Caco-2 (cell line): ENCODE measurements at regions not wholly inside any gene's neighbourhood (a gene's known extent, or its start where the extent isn't known, plus 50 kb on each side); places are given as distances from the start of the nearest gene placed in this dataset.

Experiments used
- BruUV-seq: library from RNA; stranded (reverse); fragments of 400-500 nt; replicated peaks from 2 replicates; lab custom pipeline; 2021; lab: Mats Ljungman, UMichigan
- CTCF ChIA-PET: fragments of 300-600 bp; sonication (Branson Sonifier 250); formaldehyde crosslinking; loops from one replicate; lab custom pipeline; 2022; ENCODE audit warnings: antibody characterized with exemption; lab: Charles Lee
- POLR2A ChIA-PET: fragments of 300-600 bp; sonication (Branson Sonifier 250); formaldehyde crosslinking; loops from one replicate; lab custom pipeline; 2022; ENCODE audit warnings: antibody characterized with exemption; lab: Charles Lee
- DNase-seq, 2 experiments: peaks; one replicate each; pipeline versions ENCODE4 v3.0.0 to v3.0.0-alpha.2; 2020 to 2022
- H3K27me3 ChIP-seq: replicated peaks from 2 replicates; pipeline ENCODE4 v1.6.0; 2011; ENCODE audit warnings: low read length; ENCODE audit not compliant: control insufficient read depth, insufficient read depth
- H3K36me3 ChIP-seq: 2 replicates; pipeline ENCODE4 v1.5.1; 2011; ENCODE audit warnings: low read length; ENCODE audit not compliant: control insufficient read depth, insufficient read depth
- H3K4me1 ChIP-seq: fragments of 250-450 bp; sonication (Bioruptor Pico); 2 replicates; pipeline ENCODE4 v1.5.1; 2020; ENCODE audit warnings: mild to moderate bottlenecking
- H3K4me3 ChIP-seq: 2 replicates; pipeline ENCODE4 v1.5.1; 2011; ENCODE audit warnings: low read depth, mild to moderate bottlenecking, control low read depth, low read length
- H3K9me3 ChIP-seq: fragments of 250-450 bp; sonication (Bioruptor Pico); 2 replicates; pipeline ENCODE4 v1.5.1; 2020; ENCODE audit warnings: mild to moderate bottlenecking, moderate library complexity
- H3K27ac Mint-ChIP-seq: one replicate; pipeline ENCODE4 v1.8.0; 2022; ENCODE audit warnings: mixed read lengths; ENCODE audit not compliant: unreplicated experiment
- H3K27me3 Mint-ChIP-seq: one replicate; pipeline ENCODE4 v1.8.0; 2022; ENCODE audit warnings: mixed read lengths; ENCODE audit not compliant: insufficient read depth, unreplicated experiment
- H3K36me3 Mint-ChIP-seq: one replicate; pipeline ENCODE4 v1.8.0; 2022; ENCODE audit warnings: mild to moderate bottlenecking, mixed read lengths; ENCODE audit not compliant: insufficient read depth, unreplicated experiment
- H3K4me1 Mint-ChIP-seq: one replicate; pipeline ENCODE4 v1.8.0; 2022; ENCODE audit warnings: low read depth, mixed read lengths; ENCODE audit not compliant: unreplicated experiment
- H3K4me3 Mint-ChIP-seq: one replicate; pipeline ENCODE4 v1.8.0; 2022; ENCODE audit warnings: mild to moderate bottlenecking, moderate library complexity, mixed read lengths; ENCODE audit not compliant: unreplicated experiment
- H3K9me3 Mint-ChIP-seq: one replicate; pipeline ENCODE4 v1.8.0; 2022; ENCODE audit warnings: mixed read lengths; ENCODE audit not compliant: unreplicated experiment
- CTCF ChIP-seq, 2 experiments: fragments of 200-600 bp in 1 of 2; IDR thresholded peaks; 1 replicate in 1 of 2; 2 replicates in 1 of 2; pipeline versions ENCODE4 v1.5.1 to v1.8.0; 2011 to 2022; ENCODE audit warnings: antibody characterized with exemption in 1 of 2, control low read depth in 1 of 2, inconsistent platforms in 1 of 2, low read depth in 1 of 2, low read length in 1 of 2, mild to moderate bottlenecking in 1 of 2, moderate library complexity in 1 of 2; ENCODE audit not compliant: insufficient read depth in 1 of 2, severe bottlenecking in 1 of 2, unreplicated experiment in 1 of 2
- intact Hi-C: fragments of 100-400 bp; cut with micrococcal nuclease; formaldehyde crosslinking; loops from one replicate; pipeline ENCODE4 v1.10.0; 2022; ENCODE audit not compliant: unreplicated experiment

- intact Hi-C loops = no loop called here
Observed at GRCh38 chr14:22449600-22449905, 139.5 kb downstream of the DAD1 start.

GRCh38 chr14:22448905-22449599 is 140.0 kb downstream of the DAD1 start:
- Mint-ChIP-seq H3K4me1 (no peaks in the 10 kb centered on the region), H3K27ac (no peak overlapping the region), H3K4me3 (no peak overlapping the region), H3K36me3 (no peaks in the 10 kb centered on the region), H3K27me3 (no peaks in the 10 kb centered on the region), H3K9me3 (no peaks in the 10 kb centered on the region)
- BruUV-seq = no TSS peak
- intact Hi-C loops = no loop called here
- TF ChIP-seq CTCF (IDR thresholded peaks at IDR 0.05; ENCODE audit: insufficient read depth in 1 of 2, low read depth in 1 of 2, low read length in 1 of 2, severe bottlenecking in 1 of 2, unreplicated experiment in 1 of 2) = no peak
- no peak overlapping the region for H3K4me3 ChIP-seq
- DNase-seq = no peak
- no peaks in the 10 kb centered on the region; the same call in 1 of the 2 replicates for H3K36me3 ChIP-seq
- peaks cover 5% of the 10 kb centered on the region for H3K4me1 ChIP-seq
- POLR2A ChIA-PET = no interaction called here
- CTCF ChIA-PET = no interaction called here
- H3K9me3 ChIP-seq = no peaks in the 10 kb centered on the region
- H3K27me3 ChIP-seq = no peaks in the 10 kb centered on the region; the same call in 1 of the 2 replicates

More at GRCh38 chr14:22449600-22449905, 139.5 kb downstream of the DAD1 start:
- H3K27ac Mint-ChIP-seq = no peak overlapping the region
- POLR2A ChIA-PET = no interaction called here
- Histone ChIP-seq H3K9me3 (no peaks in the 10 kb centered on the region), H3K4me3 (no peak overlapping the region), H3K27me3 (no peaks in the 10 kb centered on the region; the same call in 1 of the 2 replicates), H3K36me3 (no peaks in the 10 kb centered on the region), H3K4me1 (peaks cover 5% of the 10 kb centered on the region)
- H3K4me1 Mint-ChIP-seq = no peaks in the 10 kb centered on the region
- CTCF ChIA-PET = no interaction called here
- no peaks in the 10 kb centered on the region for H3K9me3 Mint-ChIP-seq
- DNase-seq = no peak
- TF ChIP-seq CTCF (IDR thresholded peaks at IDR 0.05; ENCODE audit: insufficient read depth in 1 of 2, low read depth in 1 of 2, low read length in 1 of 2, severe bottlenecking in 1 of 2, unreplicated experiment in 1 of 2) = no peak
- H3K27me3 Mint-ChIP-seq = no peaks in the 10 kb centered on the region
- no peaks in the 10 kb centered on the region for H3K36me3 Mint-ChIP-seq
- BruUV-seq = no TSS peak
- no peak overlapping the region for H3K4me3 Mint-ChIP-seq

GRCh38 chr14:22448035-22448904 is 140.8 kb downstream of the DAD1 start:
- no peak overlapping the region for H3K4me3 Mint-ChIP-seq
- Histone ChIP-seq H3K36me3 (no peaks in the 10 kb centered on the region; the same call in 1 of the 2 replicates), H3K4me3 (no peak overlapping the region), H3K27me3 (no peaks in the 10 kb centered on the region; the same call in 1 of the 2 replicates), H3K9me3 (no peaks in the 10 kb centered on the region), H3K4me1 (peaks cover 5% of the 10 kb centered on the region)
- H3K4me1 Mint-ChIP-seq = no peaks in the 10 kb centered on the region
- CTCF ChIA-PET = interaction anchor here (0.6 to 0.7 kb wide), 2 partner anchors 11 to 573 kb away, joined by 3 read pairs; no protein-coding TSS in a partner anchor
- no peak for DNase-seq
- no peak overlapping the region for H3K27ac Mint-ChIP-seq
- intact Hi-C loops = no loop called here
- no peak for TF ChIP-seq CTCF (IDR thresholded peaks at IDR 0.05; ENCODE audit: insufficient read depth in 1 of 2, low read depth in 1 of 2, low read length in 1 of 2, severe bottlenecking in 1 of 2, unreplicated experiment in 1 of 2)
- no peaks in the 10 kb centered on the region for H3K27me3 Mint-ChIP-seq
- H3K9me3 Mint-ChIP-seq = no peaks in the 10 kb centered on the region
- POLR2A ChIA-PET = no interaction called here
- H3K36me3 Mint-ChIP-seq = no peaks in the 10 kb centered on the region
- no TSS peak for BruUV-seq
